Neural progenitor cell (in vitro differentiated cells): ENCODE measurements at regions not wholly inside any gene's neighbourhood (a gene's known extent, or its start where the extent isn't known, plus 50 kb on each side); places are given as distances from the start of the nearest gene placed in this dataset.

Source experiments
- CTCF ChIP-seq: fragments of 200-600 bp; sonication (generic); IDR thresholded peaks from 2 replicates; pipeline ENCODE4 v1.5.1; 2017; ENCODE audit warnings: antibody characterized with exemption, mild to moderate bottlenecking
- EZH2phosphoT487 ChIP-seq: fragments of 200-600 bp; sonication (generic); IDR thresholded peaks from 2 replicates; pipeline ENCODE4 v1.6.1; 2017; ENCODE audit warnings: antibody characterized with exemption

GRCh38 chr13:73171271-73171682 lies 112.5 kb downstream of the KLF5 start:
- TF ChIP-seq CTCF (no peak), EZH2phosphoT487 (no peak)
